Endothelial cell of umbilical vein (primary cell): ENCODE measurements at regions not wholly inside any gene's neighbourhood (a gene's known extent, or its start where the extent isn't known, plus 50 kb on each side); places are given as distances from the start of the nearest gene placed in this dataset.

Experiments
- BruUV-seq: library from RNA; stranded (reverse); fragments of 400-500 nt; replicated peaks from 2 replicates; lab custom pipeline; 2021; lab: Mats Ljungman, UMichigan
- CTCF ChIA-PET: fragments of 300-600, 350-600 bp; sonication (Branson Sonifier 250); formaldehyde crosslinking; loops from one replicate; lab custom pipeline; 2021; ENCODE audit warnings: antibody characterized with exemption, inconsistent platforms; lab: Charles Lee
- POLR2A ChIA-PET: fragments of 300-600, 350-600 bp; sonication (Branson Sonifier 250); formaldehyde crosslinking; loops from one replicate; lab custom pipeline; 2021; ENCODE audit warnings: antibody characterized with exemption, inconsistent platforms; lab: Charles Lee
- DNase-seq: peaks from one replicate; pipeline ENCODE4 v3.0.0-alpha.2; 2011; ENCODE audit warnings: low read depth, low spot score
- FAIRE-seq: peaks from 2 replicates; lab custom pipeline; 2011; peaks lifted over from hg19 to GRCh38; lab: Jason Lieb, UNC
- H2AFZ ChIP-seq: 2 replicates; pipeline ENCODE4 v1.6.0; 2012; ENCODE audit warnings: low read depth, low read length, control low read depth, inconsistent platforms
- H3K27ac ChIP-seq: 2 replicates; pipeline ENCODE4 v1.5.1; 2011; ENCODE audit warnings: low read depth, mild to moderate bottlenecking, control low read depth, low read length, moderate library complexity; ENCODE audit not compliant: insufficient read depth
- H3K27me3 ChIP-seq, 2 experiments: 2 replicates each; pipeline versions ENCODE4 v1.6.0 to v1.6.1; 2011; ENCODE audit warnings: low read length in 2 of 2, mixed read lengths in 1 of 2; ENCODE audit not compliant: control insufficient read depth in 2 of 2, insufficient read depth in 2 of 2
- H3K36me3 ChIP-seq, 2 experiments: 2 replicates in 1 of 2; 3 replicates in 1 of 2; pipeline ENCODE4 v1.5.1; 2011; ENCODE audit warnings: low read length in 2 of 2, mild to moderate bottlenecking in 1 of 2, moderate library complexity in 1 of 2; ENCODE audit not compliant: control insufficient read depth in 2 of 2, insufficient read depth in 2 of 2; ENCODE audit errors: extremely low read depth in 1 of 2
- H3K4me1 ChIP-seq: 3 replicates; pipeline ENCODE4 v1.5.1; 2011; ENCODE audit warnings: mild to moderate bottlenecking, low read length; ENCODE audit not compliant: control insufficient read depth, insufficient read depth; ENCODE audit errors: extremely low read depth
- H3K4me2 ChIP-seq: 2 replicates; pipeline ENCODE4 v1.6.1; 2011; ENCODE audit warnings: low read length, control low read depth, mixed read lengths; ENCODE audit not compliant: insufficient read depth
- H3K4me3 ChIP-seq, 3 experiments: fragments of 200-600 bp in 1 of 3; sonication (generic), shearing (Covaris generic) in 1 of 3; replicated peaks in 1 of 3; 2 replicates each; pipeline ENCODE4 v1.5.1; 2011 to 2016; ENCODE audit warnings: control low read depth in 3 of 3, low read length in 3 of 3, mild to moderate bottlenecking in 2 of 3, inconsistent platforms in 1 of 3, low read depth in 1 of 3, moderate library complexity in 1 of 3; ENCODE audit not compliant: insufficient read depth in 1 of 3
- H3K79me2 ChIP-seq: 2 replicates; pipeline ENCODE4 v1.6.0; 2012; ENCODE audit warnings: low read length, inconsistent platforms; ENCODE audit not compliant: control insufficient read depth, insufficient read depth
- H3K9ac ChIP-seq: replicated peaks from 2 replicates; pipeline ENCODE3; 2011; ENCODE audit warnings: low read length, control low read depth; ENCODE audit not compliant: insufficient read depth; ENCODE audit errors: extremely low read depth
- H3K9me1 ChIP-seq: replicated peaks from 3 replicates; pipeline ENCODE4 v1.6.0; 2011; ENCODE audit warnings: mild to moderate bottlenecking, low read length; ENCODE audit not compliant: control insufficient read depth, insufficient read depth; ENCODE audit errors: extremely low read depth
- H3K9me3 ChIP-seq: replicated peaks from 2 replicates; pipeline ENCODE4 v1.5.1; 2012; ENCODE audit warnings: low read length, inconsistent platforms; ENCODE audit not compliant: control insufficient read depth, insufficient read depth
- H4K20me1 ChIP-seq: replicated peaks from 2 replicates; pipeline ENCODE3; 2011; ENCODE audit warnings: mild to moderate bottlenecking, low read length; ENCODE audit not compliant: control insufficient read depth, insufficient read depth; ENCODE audit errors: extremely low read depth
- EZH2 ChIP-seq: IDR thresholded peaks from 2 replicates; pipeline ENCODE4 v1.6.1; 2012; ENCODE audit warnings: borderline replicate concordance, low read depth, mild to moderate bottlenecking, moderate library complexity, low read length, inconsistent platforms; ENCODE audit not compliant: severe bottlenecking
- FOS ChIP-seq: IDR thresholded peaks from 2 replicates; pipeline ENCODE4 v1.6.1; 2011; ENCODE audit warnings: mild to moderate bottlenecking, low read length, moderate library complexity, borderline replicate concordance; ENCODE audit not compliant: insufficient read depth
- GATA2 ChIP-seq: IDR thresholded peaks from 2 replicates; pipeline ENCODE4 v1.7.0; 2011; ENCODE audit warnings: low read depth, mild to moderate bottlenecking, moderate library complexity, mixed read lengths, low read length; ENCODE audit not compliant: insufficient read length, insufficient read depth
- JUN ChIP-seq: IDR thresholded peaks from 2 replicates; pipeline ENCODE4 v1.6.1; 2011; ENCODE audit warnings: borderline replicate concordance, low read depth; ENCODE audit not compliant: insufficient read length, insufficient read depth
- MAX ChIP-seq: IDR thresholded peaks from 2 replicates; pipeline ENCODE4 v1.6.1; 2011; ENCODE audit not compliant: insufficient read depth, insufficient read length
- MYC ChIP-seq: IDR thresholded peaks from one replicate; pipeline ENCODE4 v1.6.1; 2011; ENCODE audit warnings: mild to moderate bottlenecking, low read depth, low read length
- POLR2A ChIP-seq: IDR thresholded peaks from 2 replicates; pipeline ENCODE4 v1.6.1; 2012; ENCODE audit warnings: low read depth, mild to moderate bottlenecking, control low read depth, low read length
- POLR2AphosphoS5 ChIP-seq: IDR thresholded peaks from 2 replicates; pipeline ENCODE4 v1.6.1; 2012; ENCODE audit warnings: low read depth, mild to moderate bottlenecking, control low read depth, low read length, moderate library complexity; ENCODE audit not compliant: insufficient read depth
- dilution Hi-C: fragments of 300-500 bp; cut with MboI; formaldehyde crosslinking; loops from one replicate; pipeline ENCODE4 v1.15.0; 2019; ENCODE audit warnings: low sequenced_read_pairs; ENCODE audit not compliant: extremely low pct_ligation_motif_present
- intact Hi-C: fragments of 100-400 bp; cut with micrococcal nuclease; formaldehyde crosslinking; loops from one replicate; pipeline ENCODE4 v1.10.0; 2022
- TF ChIP-seq, protein P1 (sequence below), 2 donors: IDR thresholded peaks; 1 replicate in 1 of 2; 2 replicates in 1 of 2; pipeline ENCODE4 v1.5.1; 2011; ENCODE audit warnings: low read length in 2 of 2, mild to moderate bottlenecking in 2 of 2, moderate library complexity in 2 of 2, control low read depth in 1 of 2, inconsistent platforms in 1 of 2, low read depth in 1 of 2; ENCODE audit not compliant: insufficient read depth in 1 of 2; ENCODE audit errors: extremely low read depth in 1 of 2

DNA sequence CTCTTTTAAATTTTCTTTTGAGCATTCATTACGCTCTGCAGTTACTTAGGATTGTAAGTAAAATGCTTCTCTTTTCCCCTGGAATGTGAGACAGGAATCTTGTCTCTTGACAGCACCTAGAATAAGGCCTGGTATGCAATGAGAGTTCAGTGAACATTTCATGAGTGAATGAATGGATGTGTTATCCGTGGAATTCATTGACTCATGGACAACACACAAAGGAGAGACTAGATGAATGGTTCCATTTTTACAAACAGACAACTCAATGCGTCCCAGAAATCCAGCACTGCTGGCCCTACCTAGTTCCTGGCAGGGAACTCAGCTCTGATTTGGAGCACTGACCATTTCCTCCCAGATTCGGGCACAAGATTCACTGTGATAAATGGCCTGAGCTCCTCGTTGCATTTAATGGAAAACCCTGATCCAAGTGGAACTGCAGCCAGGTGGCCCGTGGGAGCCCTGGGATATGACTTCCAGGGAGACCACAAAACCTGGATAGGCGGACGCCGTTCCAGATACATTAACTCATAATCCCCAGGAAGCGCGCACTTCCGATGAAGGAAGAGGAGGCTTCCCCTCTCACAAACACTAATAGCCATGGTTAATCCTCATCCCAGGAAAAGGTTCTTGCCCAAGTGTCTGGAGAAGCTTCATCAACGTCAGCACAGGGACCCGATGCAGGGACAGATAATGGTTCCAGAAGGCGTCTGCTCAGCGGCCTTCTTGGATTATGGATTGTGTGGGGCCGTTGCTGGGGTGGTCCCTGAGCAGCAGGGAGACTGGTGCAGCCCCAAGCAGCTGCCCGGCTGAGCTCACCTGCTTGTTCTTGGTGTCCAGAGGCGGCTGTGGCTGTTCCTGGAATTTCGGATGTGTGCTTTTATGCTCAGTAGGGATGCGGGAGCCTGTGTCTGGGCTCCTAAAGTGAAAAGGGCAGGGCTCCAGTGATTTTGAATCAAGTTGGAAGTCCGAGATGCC is 211.1 kb upstream of the TSHZ3 start:
- DNase-seq (no peak), FAIRE-seq (no peak)
- TF ChIP-seq EZH2, result no peak
- no peak for TF ChIP-seq MAX
- no peak for TF ChIP-seq JUN
- TF ChIP-seq, protein P1, sequence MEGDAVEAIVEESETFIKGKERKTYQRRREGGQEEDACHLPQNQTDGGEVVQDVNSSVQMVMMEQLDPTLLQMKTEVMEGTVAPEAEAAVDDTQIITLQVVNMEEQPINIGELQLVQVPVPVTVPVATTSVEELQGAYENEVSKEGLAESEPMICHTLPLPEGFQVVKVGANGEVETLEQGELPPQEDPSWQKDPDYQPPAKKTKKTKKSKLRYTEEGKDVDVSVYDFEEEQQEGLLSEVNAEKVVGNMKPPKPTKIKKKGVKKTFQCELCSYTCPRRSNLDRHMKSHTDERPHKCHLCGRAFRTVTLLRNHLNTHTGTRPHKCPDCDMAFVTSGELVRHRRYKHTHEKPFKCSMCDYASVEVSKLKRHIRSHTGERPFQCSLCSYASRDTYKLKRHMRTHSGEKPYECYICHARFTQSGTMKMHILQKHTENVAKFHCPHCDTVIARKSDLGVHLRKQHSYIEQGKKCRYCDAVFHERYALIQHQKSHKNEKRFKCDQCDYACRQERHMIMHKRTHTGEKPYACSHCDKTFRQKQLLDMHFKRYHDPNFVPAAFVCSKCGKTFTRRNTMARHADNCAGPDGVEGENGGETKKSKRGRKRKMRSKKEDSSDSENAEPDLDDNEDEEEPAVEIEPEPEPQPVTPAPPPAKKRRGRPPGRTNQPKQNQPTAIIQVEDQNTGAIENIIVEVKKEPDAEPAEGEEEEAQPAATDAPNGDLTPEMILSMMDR (IDR thresholded peaks at IDR 0.05; ENCODE audit: extremely low read depth in 1 of 2, insufficient read depth in 1 of 2, low read depth in 1 of 2, low read length in 2 of 2), result no peak
- TF ChIP-seq FOS, result no peak
- no peak for TF ChIP-seq POLR2A
- no peak for TF ChIP-seq MYC
- no peak for TF ChIP-seq POLR2AphosphoS5
- TF ChIP-seq GATA2, result no peak
- BruUV-seq, result no TSS peak
- Histone ChIP-seq H3K9ac (no peak overlapping the region), H3K4me3 (no peak overlapping the region), H3K27me3 (no peaks in the 10 kb centered on the region), H3K36me3 (no peaks in the 10 kb centered on the region), H3K27ac (no peak overlapping the region), H3K4me1 (no peaks in the 10 kb centered on the region), H3K9me3 (peaks cover 6% of the 10 kb centered on the region), H2AFZ (no peak overlapping the region), H3K4me2 (no peak overlapping the region), H3K79me2 (no peaks in the 10 kb centered on the region), H3K9me1 (no peaks in the 10 kb centered on the region), H4K20me1 (no peaks in the 10 kb centered on the region)
- dilution Hi-C loops, result no loop called here
- intact Hi-C loops, result no loop called here
- POLR2A ChIA-PET, result no interaction called here
- CTCF ChIA-PET, result no interaction called here
